ENCODE measurements at regions not wholly inside any gene's neighbourhood (a gene's known extent, or its start where the extent isn't known, plus 50 kb on each side); places are given as distances from the start of the nearest gene placed in this dataset.

GRCh38 chr12:89920866-89921265 is 212.2 kb upstream of the ATP2B1 start:
- WGBS, 2 donors (ENCODE audit: low coverage in 1 of 2): 83 to 86% methylated on average over 6 of the region's 6 CpGs
- H3K36me3 ChIP-seq: no peaks in the 10 kb centered on the region
- H3K4me3 ChIP-seq: no peak overlapping the region
- TF ChIP-seq CTCF (IDR thresholded peaks at IDR 0.05): no peak
- no peak for TF ChIP-seq EP300 (IDR thresholded peaks at IDR 0.05)
- TF ChIP-seq POLR2AphosphoS5 (IDR thresholded peaks at IDR 0.05): no peak
- no peak for TF ChIP-seq POLR2A (IDR thresholded peaks at IDR 0.05)
- no peaks in the 10 kb centered on the region for H3K27me3 ChIP-seq
- H3K4me1 ChIP-seq: no peaks in the 10 kb centered on the region
- no peak overlapping the region for H3K27ac ChIP-seq
- H3K9me3 ChIP-seq: no peaks in the 10 kb centered on the region
- no peak for ATAC-seq

- ATAC-seq: no peak
- Histone ChIP-seq H3K9me3 (no peaks in the 10 kb centered on the region), H3K27ac (no peak overlapping the region), H3K36me3 (no peaks in the 10 kb centered on the region), H3K4me1 (no peaks in the 10 kb centered on the region), H3K27me3 (no peaks in the 10 kb centered on the region), H3K4me3 (no peak overlapping the region)
- WGBS, 2 donors (ENCODE audit: low coverage in 1 of 2): 90 to 94% methylated on average over 14 to 20 of the region's 26 CpGs
- TF ChIP-seq POLR2AphosphoS5 (IDR thresholded peaks at IDR 0.05) (no peak), POLR2A (IDR thresholded peaks at IDR 0.05) (no peak), CTCF (IDR thresholded peaks at IDR 0.05) (no peak), EP300 (IDR thresholded peaks at IDR 0.05) (no peak)
Measured at GRCh38 chr12:89919241-89919906, 210.7 kb upstream of the ATP2B1 start.

GRCh38 chr12:89918172-89918846 is 209.7 kb upstream of the ATP2B1 start:
- Histone ChIP-seq H3K27ac (no peak overlapping the region), H3K9me3 (no peaks in the 10 kb centered on the region), H3K4me1 (no peaks in the 10 kb centered on the region), H3K27me3 (no peaks in the 10 kb centered on the region), H3K36me3 (no peaks in the 10 kb centered on the region), H3K4me3 (no peak overlapping the region)
- TF ChIP-seq POLR2AphosphoS5 (IDR thresholded peaks at IDR 0.05) (no peak), CTCF (IDR thresholded peaks at IDR 0.05) (no peak), EP300 (IDR thresholded peaks at IDR 0.05) (no peak), POLR2A (IDR thresholded peaks at IDR 0.05) (no peak)
- WGBS, 2 donors (ENCODE audit: low coverage in 1 of 2): 82 to 88% methylated on average over 4 to 5 of the region's 5 CpGs
- ATAC-seq: no peak

GRCh38 chr12:89909753-89910152 is 201.1 kb upstream of the ATP2B1 start:
- H3K4me1 ChIP-seq: no peaks in the 10 kb centered on the region
- H3K9me3 ChIP-seq: no peaks in the 10 kb centered on the region
- no peak for TF ChIP-seq CTCF (IDR thresholded peaks at IDR 0.05)
- TF ChIP-seq POLR2AphosphoS5 (IDR thresholded peaks at IDR 0.05): no peak
- TF ChIP-seq EP300 (IDR thresholded peaks at IDR 0.05): no peak
- TF ChIP-seq POLR2A (IDR thresholded peaks at IDR 0.05): no peak
- 89 to 91% methylated on average over 5 of the region's 5 CpGs for WGBS, 2 donors (ENCODE audit: low coverage in 1 of 2)
- no peak overlapping the region for H3K27ac ChIP-seq
- H3K27me3 ChIP-seq: no peaks in the 10 kb centered on the region
- H3K36me3 ChIP-seq: no peaks in the 10 kb centered on the region
- no peak for ATAC-seq
- H3K4me3 ChIP-seq: no peak overlapping the region

GRCh38 chr12:89907659-89908058 is 199.0 kb upstream of the ATP2B1 start:
- WGBS, 2 donors (ENCODE audit: low coverage in 1 of 2): 60 to 75% methylated on average over 2 of the region's 2 CpGs
- Histone ChIP-seq H3K4me3 (no peak overlapping the region), H3K9me3 (no peaks in the 10 kb centered on the region), H3K36me3 (no peaks in the 10 kb centered on the region), H3K27ac (no peak overlapping the region), H3K27me3 (no peaks in the 10 kb centered on the region), H3K4me1 (no peaks in the 10 kb centered on the region)
- no peak for ATAC-seq
- TF ChIP-seq CTCF (IDR thresholded peaks at IDR 0.05): no peak

Measured in gastroesophageal sphincter (tissue), 4 donors.